Kidney (tissue), 13 donors: ENCODE measurements at regions not wholly inside any gene's neighbourhood (a gene's known extent, or its start where the extent isn't known, plus 50 kb on each side); places are given as distances from the start of the nearest gene placed in this dataset.

Experiments used
- DNase-seq, 5 donors: peaks; one replicate each; pipeline ENCODE4 v3.0.0-alpha.2; 2013 to 2020
- FAIRE-seq: peaks from 2 replicates; lab custom pipeline; 2012; peaks lifted over from hg19 to GRCh38; lab: Jason Lieb, UNC
- H3K27ac ChIP-seq, 2 donors: one replicate each; pipeline ENCODE4 v1.7.0; 2013; ENCODE audit warnings: low read depth in 2 of 2, low read length in 2 of 2, inconsistent platforms in 1 of 2
- H3K27me3 ChIP-seq: one replicate; pipeline ENCODE4 v1.7.1; 2013; ENCODE audit warnings: low read length, inconsistent platforms; ENCODE audit not compliant: control insufficient read depth, insufficient read depth
- H3K36me3 ChIP-seq, 3 donors: one replicate each; pipeline versions ENCODE4 v1.7.0 to v1.7.1; 2013; ENCODE audit warnings: low read length in 3 of 3, control low read depth in 1 of 3, inconsistent platforms in 1 of 3; ENCODE audit not compliant: insufficient read depth in 3 of 3, control insufficient read depth in 2 of 3
- H3K4me1 ChIP-seq, 3 donors: one replicate each; pipeline versions ENCODE4 v1.7.0 to v1.7.1; 2013; ENCODE audit warnings: low read length in 3 of 3, inconsistent platforms in 1 of 3, low read depth in 1 of 3; ENCODE audit not compliant: control insufficient read depth in 2 of 3, insufficient read depth in 2 of 3
- H3K4me3 ChIP-seq, 3 donors: one replicate each; pipeline versions ENCODE4 v1.7.0 to v1.8.1; 2013; ENCODE audit warnings: low read length in 3 of 3, control low read depth in 1 of 3, inconsistent platforms in 1 of 3
- H3K9ac ChIP-seq, 3 donors: one replicate each; pipeline versions ENCODE4 v1.7.0 to v1.7.1; 2013; ENCODE audit warnings: low read length in 3 of 3, control low read depth in 1 of 3, inconsistent platforms in 1 of 3
- H3K9me3 ChIP-seq, 3 donors: one replicate each; pipeline versions ENCODE4 v1.7.0 to v1.7.1; 2013; ENCODE audit warnings: low read length in 3 of 3, control low read depth in 1 of 3, inconsistent platforms in 1 of 3; ENCODE audit not compliant: control insufficient read depth in 2 of 3, insufficient read depth in 1 of 3
- CTCF ChIP-seq: IDR thresholded peaks from 3 replicates; pipeline ENCODE4 v1.5.1; 2012; ENCODE audit warnings: mild to moderate bottlenecking, moderate library complexity, borderline replicate concordance; ENCODE audit not compliant: insufficient read depth; ENCODE audit errors: extremely low read depth
- intact Hi-C: fragments of 100-400 bp; cut with DNase I; formaldehyde crosslinking; loops from one replicate; pipeline ENCODE4 v1.11.1; 2022
- donor health status: control.
- donor health status: control.
- donor health status: control.
- donor health status: control.
- donor health status: control.
- donor health status: DM: yes; HTN: yes; CAD: no.
- donor health status: Normal renal cell carcinoma (clear cell type).

DNA sequence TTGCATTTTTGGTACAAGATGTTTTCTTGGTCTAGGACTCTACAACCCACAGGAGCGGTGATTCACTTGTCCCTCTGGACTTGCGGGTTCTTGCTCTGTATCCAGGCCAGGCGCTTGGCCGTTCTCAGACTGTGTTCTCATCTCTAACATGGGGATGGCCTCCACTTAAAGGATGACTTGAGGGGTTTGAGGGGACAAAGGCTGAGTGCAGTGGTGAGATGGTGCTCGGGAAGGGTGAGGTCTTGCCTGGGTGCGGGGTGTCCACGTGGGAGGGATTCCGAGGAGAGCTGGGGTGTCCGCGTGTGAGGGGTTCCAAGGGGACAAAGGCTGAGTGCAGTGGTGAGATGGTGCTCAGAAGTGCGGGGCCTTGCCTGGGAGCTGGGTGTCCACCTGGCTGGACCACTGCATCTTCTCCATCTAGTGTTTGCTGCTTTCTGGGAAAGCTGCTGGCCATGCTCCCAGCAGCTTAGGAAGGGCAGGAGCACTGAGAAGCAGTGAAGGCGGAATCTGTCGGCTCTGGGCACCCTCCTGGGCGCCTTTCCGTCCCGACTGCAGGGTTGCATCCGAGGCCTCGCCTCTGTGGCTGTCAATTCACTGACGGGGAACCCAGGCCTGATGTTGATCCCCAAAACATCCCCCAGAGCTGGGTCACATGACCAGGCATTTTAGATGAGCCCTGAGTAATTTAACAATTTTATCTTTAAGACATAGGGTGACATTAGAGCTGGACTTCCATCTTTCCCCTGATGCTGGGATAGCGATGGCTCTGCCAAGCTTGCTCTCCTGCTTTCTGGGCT is 280.5 kb upstream of the IRX4 start:
- H3K9ac ChIP-seq, result no peak overlapping the region
- no peak for FAIRE-seq
- H3K27me3 ChIP-seq, result peaks cover 4% of the 10 kb centered on the region
- H3K9me3 ChIP-seq, result no peaks in the 10 kb centered on the region
- H3K36me3 ChIP-seq, result no peaks in the 10 kb centered on the region
- intact Hi-C loops, result no loop called here
- H3K27ac ChIP-seq, result no peak overlapping the region
- DNase-seq, result no peak
- no peak for TF ChIP-seq CTCF
- H3K4me1 ChIP-seq, result no peaks in the 10 kb centered on the region
- H3K4me3 ChIP-seq, result no peak overlapping the region

GRCh38 chr5:2160811-2161210 is 278.1 kb upstream of the IRX4 start:
- Histone ChIP-seq H3K4me3 (no peak overlapping the region), H3K4me1 (no peaks in the 10 kb centered on the region), H3K27me3 (peaks cover 3% of the 10 kb centered on the region), H3K9ac (no peak overlapping the region), H3K9me3 (no peaks in the 10 kb centered on the region), H3K27ac (no peak overlapping the region), H3K36me3 (no peaks in the 10 kb centered on the region)
- DNase-seq, result no peak
- FAIRE-seq, result no peak
- TF ChIP-seq CTCF, result no peak
- intact Hi-C loops, result no loop called here

DNA sequence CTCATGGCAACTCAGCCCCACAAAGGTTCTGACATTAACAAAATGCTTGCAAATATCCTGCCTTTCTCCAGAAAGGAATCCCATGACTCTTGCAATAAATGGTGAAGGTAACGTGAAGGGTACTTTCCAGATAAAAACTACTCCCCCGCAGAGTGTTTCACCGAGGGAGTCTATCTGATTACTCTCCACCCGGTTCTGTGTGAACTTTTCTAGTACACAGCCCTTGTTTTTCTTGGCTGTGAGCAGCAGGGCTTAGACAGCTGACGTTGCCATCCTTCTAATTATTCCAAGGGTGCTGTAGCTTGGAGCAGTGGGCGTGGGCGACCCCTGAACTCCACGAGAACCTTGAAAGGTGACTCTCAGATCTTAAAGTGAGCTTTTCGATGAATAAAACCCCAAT is 276.0 kb upstream of the IRX4 start:
- no peak for TF ChIP-seq CTCF
- FAIRE-seq (no peak), DNase-seq (peak in 2 of 5 donors; percentile 23 to 46)
- H3K4me1 ChIP-seq, result no peaks in the 10 kb centered on the region
- intact Hi-C loops, result no loop called here
- no peak overlapping the region for H3K4me3 ChIP-seq
- no peak overlapping the region for H3K9ac ChIP-seq
- no peak overlapping the region for H3K27ac ChIP-seq
- no peaks in the 10 kb centered on the region for H3K9me3 ChIP-seq
- no peaks in the 10 kb centered on the region for H3K36me3 ChIP-seq
- H3K27me3 ChIP-seq, result no peaks in the 10 kb centered on the region

DNA sequence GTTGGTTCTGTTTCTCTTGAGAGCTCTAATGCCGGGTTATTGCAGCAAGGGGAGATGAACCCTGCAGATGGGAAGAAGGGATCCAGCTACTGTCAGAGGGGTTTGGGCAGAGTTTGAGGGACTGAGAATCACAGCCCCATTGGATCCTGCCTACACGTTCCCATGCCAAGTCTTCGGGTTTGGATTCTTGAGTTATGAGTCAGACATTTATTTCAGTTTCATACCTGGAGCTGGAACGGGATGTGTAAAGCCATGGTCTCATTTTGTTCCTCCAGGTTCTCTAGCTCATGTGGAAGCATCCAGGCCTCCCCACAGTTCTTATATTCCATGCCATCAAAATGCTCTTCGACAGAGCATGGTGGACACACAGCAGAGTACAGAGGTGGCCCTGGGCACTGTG is 275.4 kb upstream of the IRX4 start:
- Histone ChIP-seq H3K9ac (no peak overlapping the region), H3K36me3 (no peaks in the 10 kb centered on the region), H3K4me1 (no peaks in the 10 kb centered on the region), H3K4me3 (no peak overlapping the region), H3K27ac (no peak overlapping the region), H3K9me3 (no peaks in the 10 kb centered on the region), H3K27me3 (no peaks in the 10 kb centered on the region)
- intact Hi-C loops, result no loop called here
- TF ChIP-seq CTCF, result no peak
- DNase-seq (no peak), FAIRE-seq (no peak)
